Spleen (tissue), 3 donors: ENCODE measurements at regions not wholly inside any gene's neighbourhood (a gene's known extent, or its start where the extent isn't known, plus 50 kb on each side); places are given as distances from the start of the nearest gene placed in this dataset.

Experiments used
- POLR2A ChIP-seq, 3 donors: fragments of 450-650 bp; IDR thresholded peaks; one replicate each; pipeline ENCODE4 v1.5.1; 2017; ENCODE audit warnings: antibody characterized with exemption in 3 of 3, mild to moderate bottlenecking in 1 of 3
- POLR2AphosphoS5 ChIP-seq, 3 donors: sonication (generic); formaldehyde crosslinking; IDR thresholded peaks; one replicate each; pipeline ENCODE4 v1.5.1; 2017; ENCODE audit warnings: antibody characterized with exemption in 3 of 3

- no peak for TF ChIP-seq POLR2A (IDR thresholded peaks at IDR 0.05)
- TF ChIP-seq POLR2AphosphoS5 (IDR thresholded peaks at IDR 0.05) = no peak
These were observed 431.0 kb upstream of the SOX9 start for GRCh38 chr17:71689782-71690181.
